Ishikawa (cell line): ENCODE measurements at regions not wholly inside any gene's neighbourhood (a gene's known extent, or its start where the extent isn't known, plus 50 kb on each side); places are given as distances from the start of the nearest gene placed in this dataset.

Source experiments
- CEBPB ChIP-seq: IDR thresholded peaks from 2 replicates; pipeline ENCODE4 v1.6.1; 2012
- CREB1 ChIP-seq: IDR thresholded peaks from 2 replicates; pipeline ENCODE4 v1.6.1; 2012; ENCODE audit warnings: low read depth
- EGR1 ChIP-seq: IDR thresholded peaks from 2 replicates; pipeline ENCODE4 v1.6.1; 2012
- EP300 ChIP-seq: IDR thresholded peaks from 2 replicates; pipeline ENCODE4 v1.6.1; 2012; ENCODE audit warnings: borderline replicate concordance
- FOXM1 ChIP-seq: IDR thresholded peaks from 2 replicates; pipeline ENCODE4 v1.6.1; 2012; ENCODE audit warnings: low read depth, borderline replicate concordance
- MAX ChIP-seq: IDR thresholded peaks from 2 replicates; pipeline ENCODE4 v1.6.1; 2012
- NFIC ChIP-seq: IDR thresholded peaks from 2 replicates; pipeline ENCODE4 v1.6.1; 2012
- RAD21 ChIP-seq: IDR thresholded peaks from 2 replicates; pipeline ENCODE4 v1.6.1; 2012; ENCODE audit warnings: low read depth
- REST ChIP-seq: IDR thresholded peaks from 2 replicates; pipeline ENCODE4 v1.6.1; 2012; ENCODE audit warnings: low read depth, mild to moderate bottlenecking
- TAF1 ChIP-seq: IDR thresholded peaks from 2 replicates; pipeline ENCODE4 v1.6.1; 2012; ENCODE audit warnings: low read depth, mild to moderate bottlenecking
- TCF12 ChIP-seq: IDR thresholded peaks from 2 replicates; pipeline ENCODE4 v1.6.1; 2012; ENCODE audit warnings: low read depth
- TEAD4 ChIP-seq: IDR thresholded peaks from 2 replicates; pipeline ENCODE4 v1.6.1; 2012
- USF1 ChIP-seq: IDR thresholded peaks from 2 replicates; pipeline ENCODE4 v1.6.1; 2012
- YY1 ChIP-seq: IDR thresholded peaks from 2 replicates; pipeline ENCODE4 v1.6.1; 2012; ENCODE audit warnings: low read depth
- ZBTB7A ChIP-seq: IDR thresholded peaks from 2 replicates; pipeline ENCODE4 v1.6.1; 2012; ENCODE audit warnings: low read depth

- TF ChIP-seq CEBPB (no peak), YY1 (no peak), TCF12 (peak; percentile 87), FOXM1 (peak; percentile 82), MAX (peak; percentile 27; the same call in 1 of the 2 replicates), TEAD4 (peak; percentile 85), EGR1 (no peak), NFIC (peak; percentile 73), EP300 (peak; percentile 83)
These were observed 247.4 kb upstream of the RAB6C start for GRCh38 chr2:129731907-129732629.

- TF ChIP-seq TCF12 = no peak
- TF ChIP-seq TAF1 = no peak
- no peak for TF ChIP-seq NFIC
- TF ChIP-seq EGR1 = no peak
- TF ChIP-seq YY1 = no peak
- no peak for TF ChIP-seq RAD21
- TF ChIP-seq CEBPB = no peak
- TF ChIP-seq CREB1 = no peak
- TF ChIP-seq TEAD4 = no peak
- no peak for TF ChIP-seq EP300
- TF ChIP-seq FOXM1 = no peak
- no peak for TF ChIP-seq MAX
- no peak for TF ChIP-seq ZBTB7A
- TF ChIP-seq USF1 = no peak
- TF ChIP-seq REST = no peak
These were observed 246.8 kb upstream of the RAB6C start for GRCh38 chr2:129732630-129733026.

GRCh38 chr2:129733041-129733440 is 246.4 kb upstream of the RAB6C start:
- no peak for TF ChIP-seq REST
- no peak for TF ChIP-seq MAX
- TF ChIP-seq CEBPB = no peak
- no peak for TF ChIP-seq CREB1
- TF ChIP-seq TAF1 = no peak
- TF ChIP-seq EGR1 = no peak
- TF ChIP-seq TEAD4 = no peak
- no peak for TF ChIP-seq TCF12
- no peak for TF ChIP-seq NFIC
- TF ChIP-seq ZBTB7A = no peak
- no peak for TF ChIP-seq EP300

- TF ChIP-seq TEAD4 = no peak
- no peak for TF ChIP-seq RAD21
- TF ChIP-seq ZBTB7A = no peak
- TF ChIP-seq USF1 = no peak
- no peak for TF ChIP-seq YY1
- no peak for TF ChIP-seq EGR1
- TF ChIP-seq MAX = no peak
These were observed 245.9 kb upstream of the RAB6C start for GRCh38 chr2:129733579-129733978.

GRCh38 chr2:129734343-129735034 is 245.0 kb upstream of the RAB6C start:
- TF ChIP-seq TCF12 (no peak), MAX (no peak), CREB1 (no peak), EP300 (no peak), EGR1 (no peak), TAF1 (no peak), ZBTB7A (no peak), TEAD4 (no peak), USF1 (no peak), CEBPB (no peak), NFIC (no peak), RAD21 (no peak), REST (no peak)
